ENCODE measurements at regions not wholly inside any gene's neighbourhood (a gene's known extent, or its start where the extent isn't known, plus 50 kb on each side); places are given as distances from the start of the nearest gene placed in this dataset.

DNA sequence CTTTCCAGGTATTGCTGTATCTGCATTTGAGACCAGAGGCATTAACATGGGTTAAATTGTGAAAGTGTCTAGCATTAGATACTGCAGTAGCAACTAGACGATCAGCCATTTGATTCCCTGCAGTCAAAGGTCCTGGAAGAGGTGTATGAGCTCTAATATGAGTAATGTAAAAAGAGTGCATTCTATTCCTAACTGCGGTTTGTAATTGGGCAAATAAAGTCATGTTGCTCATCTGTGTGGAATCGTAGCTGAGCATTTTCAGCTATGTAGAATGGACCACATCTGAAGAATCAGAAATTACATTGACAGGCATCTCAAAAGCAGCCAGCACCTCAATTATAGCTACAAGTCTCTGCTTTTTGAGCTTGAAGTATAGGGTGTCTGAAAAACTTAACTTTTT, 157.6 kb downstream of the ZNF518B start:
- TF ChIP-seq POLR2A (IDR thresholded peaks at IDR 0.05), result no peak
- TF ChIP-seq, protein P1, sequence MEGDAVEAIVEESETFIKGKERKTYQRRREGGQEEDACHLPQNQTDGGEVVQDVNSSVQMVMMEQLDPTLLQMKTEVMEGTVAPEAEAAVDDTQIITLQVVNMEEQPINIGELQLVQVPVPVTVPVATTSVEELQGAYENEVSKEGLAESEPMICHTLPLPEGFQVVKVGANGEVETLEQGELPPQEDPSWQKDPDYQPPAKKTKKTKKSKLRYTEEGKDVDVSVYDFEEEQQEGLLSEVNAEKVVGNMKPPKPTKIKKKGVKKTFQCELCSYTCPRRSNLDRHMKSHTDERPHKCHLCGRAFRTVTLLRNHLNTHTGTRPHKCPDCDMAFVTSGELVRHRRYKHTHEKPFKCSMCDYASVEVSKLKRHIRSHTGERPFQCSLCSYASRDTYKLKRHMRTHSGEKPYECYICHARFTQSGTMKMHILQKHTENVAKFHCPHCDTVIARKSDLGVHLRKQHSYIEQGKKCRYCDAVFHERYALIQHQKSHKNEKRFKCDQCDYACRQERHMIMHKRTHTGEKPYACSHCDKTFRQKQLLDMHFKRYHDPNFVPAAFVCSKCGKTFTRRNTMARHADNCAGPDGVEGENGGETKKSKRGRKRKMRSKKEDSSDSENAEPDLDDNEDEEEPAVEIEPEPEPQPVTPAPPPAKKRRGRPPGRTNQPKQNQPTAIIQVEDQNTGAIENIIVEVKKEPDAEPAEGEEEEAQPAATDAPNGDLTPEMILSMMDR (IDR thresholded peaks at IDR 0.05), result no peak

All from testis (tissue), 2 donors.